ENCODE measurements at regions not wholly inside any gene's neighbourhood (a gene's known extent, or its start where the extent isn't known, plus 50 kb on each side); places are given as distances from the start of the nearest gene placed in this dataset.

DNA sequence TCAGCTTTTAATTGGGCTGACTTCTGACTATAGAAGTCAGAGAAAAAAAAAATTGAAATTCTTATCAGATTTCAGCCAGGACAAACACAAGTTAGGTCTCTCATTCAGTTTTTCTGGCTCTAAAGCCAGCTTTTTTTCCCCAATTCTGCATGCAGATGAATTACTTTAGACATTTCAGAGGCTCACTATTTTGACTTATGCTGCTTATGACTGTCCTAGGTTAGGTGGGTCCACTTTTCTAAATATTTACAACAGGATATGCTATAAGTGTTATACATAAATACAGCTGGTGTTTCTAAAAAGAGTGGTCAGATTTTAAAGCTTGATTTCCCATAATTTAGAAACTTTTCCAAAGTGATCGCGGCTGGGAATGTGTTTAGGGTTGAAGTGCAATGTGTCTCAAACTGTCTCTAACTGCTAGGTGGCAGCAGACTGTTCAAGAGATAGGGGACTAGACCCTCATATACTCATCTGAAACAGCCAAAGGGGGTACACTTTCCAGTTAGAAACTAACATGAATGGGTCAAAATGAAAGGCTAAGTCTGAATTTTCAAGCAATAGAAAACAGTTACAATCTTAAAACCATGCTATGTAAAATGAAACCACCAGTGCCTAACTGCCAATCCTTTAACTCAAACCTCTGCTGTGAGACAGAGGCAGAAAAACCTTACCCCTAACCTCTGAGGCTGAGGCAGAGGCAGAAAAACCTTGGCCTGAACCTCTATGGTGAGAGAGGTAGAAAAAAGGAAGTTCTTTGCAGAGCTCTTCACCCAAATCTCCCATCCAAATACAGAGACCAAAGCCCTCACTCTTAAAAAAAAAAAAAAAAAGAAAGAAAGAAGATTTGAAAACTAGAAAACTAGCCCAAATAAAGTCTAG, 596.0 kb downstream of the NTRK3 start (continued):
- TF ChIP-seq, protein P1, sequence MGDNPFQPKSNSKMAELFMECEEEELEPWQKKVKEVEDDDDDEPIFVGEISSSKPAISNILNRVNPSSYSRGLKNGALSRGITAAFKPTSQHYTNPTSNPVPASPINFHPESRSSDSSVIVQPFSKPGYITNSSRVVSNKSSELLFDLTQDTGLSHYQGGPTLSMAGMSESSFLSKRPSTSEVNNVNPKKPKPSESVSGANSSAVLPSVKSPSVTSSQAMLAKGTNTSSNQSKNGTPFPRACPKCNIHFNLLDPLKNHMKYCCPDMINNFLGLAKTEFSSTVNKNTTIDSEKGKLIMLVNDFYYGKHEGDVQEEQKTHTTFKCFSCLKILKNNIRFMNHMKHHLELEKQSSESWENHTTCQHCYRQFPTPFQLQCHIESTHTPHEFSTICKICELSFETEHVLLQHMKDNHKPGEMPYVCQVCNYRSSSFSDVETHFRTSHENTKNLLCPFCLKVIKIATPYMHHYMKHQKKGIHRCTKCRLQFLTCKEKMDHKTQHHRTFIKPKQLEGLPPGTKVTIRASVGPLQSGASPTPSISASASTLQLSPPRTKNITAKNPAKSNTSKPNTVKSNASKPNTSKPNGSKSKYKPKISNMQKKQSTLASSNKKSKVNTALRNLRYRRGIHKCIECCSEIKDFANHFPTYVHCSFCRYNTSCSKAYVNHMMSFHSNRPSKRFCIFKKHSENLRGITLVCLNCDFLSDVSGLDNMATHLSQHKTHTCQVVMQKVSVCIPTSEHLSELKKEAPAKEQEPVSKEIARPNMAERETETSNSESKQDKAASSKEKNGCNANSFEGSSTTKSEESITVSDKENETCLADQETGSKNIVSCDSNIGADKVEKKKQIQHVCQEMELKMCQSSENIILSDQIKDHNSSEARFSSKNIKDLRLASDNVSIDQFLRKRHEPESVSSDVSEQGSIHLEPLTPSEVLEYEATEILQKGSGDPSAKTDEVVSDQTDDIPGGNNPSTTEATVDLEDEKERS (tag by site-specific recombination; IDR thresholded peaks at IDR 0.05): no peak
- no peak for TF ChIP-seq ZNF558 (tag by site-specific recombination; IDR thresholded peaks at IDR 0.05)
- no peak for TF ChIP-seq ZNF776 (tag by site-specific recombination; IDR thresholded peaks at IDR 0.05; ENCODE audit: borderline replicate concordance)
- TF ChIP-seq ZNF266 (tag by site-specific recombination; IDR thresholded peaks at IDR 0.05; ENCODE audit: low read depth): no peak
- no peak for TF ChIP-seq TRIM28 (IDR thresholded peaks at IDR 0.05; ENCODE audit: borderline replicate concordance, low read length)

DNA sequence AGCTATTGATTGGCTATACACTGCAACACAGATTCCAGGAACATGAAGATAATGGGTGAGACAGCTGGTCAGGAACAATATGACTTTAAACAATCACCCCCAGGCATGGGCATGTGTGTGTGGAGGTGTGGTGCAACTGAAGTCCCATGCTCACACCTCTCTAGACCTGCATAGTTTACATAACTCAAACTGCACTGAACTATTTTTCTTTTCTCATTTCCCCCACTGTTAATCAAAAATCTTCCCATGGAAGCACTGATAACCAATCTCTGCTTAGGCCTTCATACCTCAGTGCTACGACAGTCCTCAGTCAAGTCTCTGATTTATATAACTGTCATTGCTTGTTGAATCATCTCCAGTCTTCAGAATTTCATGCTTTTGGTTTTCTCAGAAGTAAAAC, 600.2 kb downstream of the NTRK3 start:
- no peak overlapping the region for H3K27ac ChIP-seq (ENCODE audit: extremely low read depth, low read depth, low read length)
- ChIA-PET POLR2A (no interaction called here), CTCF (no interaction called here)
- no peaks in the 10 kb centered on the region for H3K36me3 ChIP-seq (ENCODE audit: control insufficient read depth in 2 of 2, insufficient read depth in 1 of 2, low read length in 2 of 2)
- no peaks in the 10 kb centered on the region for H3K4me1 ChIP-seq (ENCODE audit: control insufficient read depth, insufficient read depth, low read length)
- H3K9me3 ChIP-seq (ENCODE audit: control insufficient read depth, insufficient read depth, low read depth, low read length): no peaks in the 10 kb centered on the region
- H3K4me3 ChIP-seq (ENCODE audit: low read depth, low read length): no peak overlapping the region
- TF ChIP-seq ZNF623 (tag by site-specific recombination; IDR thresholded peaks at IDR 0.05) (no peak), ZNF266 (tag by site-specific recombination; IDR thresholded peaks at IDR 0.05; ENCODE audit: low read depth) (no peak), ZNF76 (tag by site-specific recombination; IDR thresholded peaks at IDR 0.05; ENCODE audit: borderline replicate concordance, low read depth) (no peak), ZNF585B (tag by site-specific recombination; IDR thresholded peaks at IDR 0.05) (no peak), ZNF433 (tag by site-specific recombination; IDR thresholded peaks at IDR 0.05; ENCODE audit: low read depth) (no peak), ZNF791 (tag by site-specific recombination; IDR thresholded peaks at IDR 0.05) (no peak), ZNF626 (tag by site-specific recombination; IDR thresholded peaks at IDR 0.05) (no peak), ZSCAN30 (tag by site-specific recombination; IDR thresholded peaks at IDR 0.05) (no peak), ZNF660 (tag by site-specific recombination; IDR thresholded peaks at IDR 0.05) (no peak), BCL11B (tag by site-specific recombination; IDR thresholded peaks at IDR 0.05; ENCODE audit: low read depth) (no peak), ZNF211 (tag by site-specific recombination; IDR thresholded peaks at IDR 0.05; ENCODE audit: low read depth) (no peak), KLF7 (tag by site-specific recombination; IDR thresholded peaks at IDR 0.05; ENCODE audit: borderline replicate concordance) (no peak)
- TF ChIP-seq, protein P2, sequence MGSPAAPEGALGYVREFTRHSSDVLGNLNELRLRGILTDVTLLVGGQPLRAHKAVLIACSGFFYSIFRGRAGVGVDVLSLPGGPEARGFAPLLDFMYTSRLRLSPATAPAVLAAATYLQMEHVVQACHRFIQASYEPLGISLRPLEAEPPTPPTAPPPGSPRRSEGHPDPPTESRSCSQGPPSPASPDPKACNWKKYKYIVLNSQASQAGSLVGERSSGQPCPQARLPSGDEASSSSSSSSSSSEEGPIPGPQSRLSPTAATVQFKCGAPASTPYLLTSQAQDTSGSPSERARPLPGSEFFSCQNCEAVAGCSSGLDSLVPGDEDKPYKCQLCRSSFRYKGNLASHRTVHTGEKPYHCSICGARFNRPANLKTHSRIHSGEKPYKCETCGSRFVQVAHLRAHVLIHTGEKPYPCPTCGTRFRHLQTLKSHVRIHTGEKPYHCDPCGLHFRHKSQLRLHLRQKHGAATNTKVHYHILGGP (tag by site-specific recombination; IDR thresholded peaks at IDR 0.05): no peak
- TF ChIP-seq, protein P3, sequence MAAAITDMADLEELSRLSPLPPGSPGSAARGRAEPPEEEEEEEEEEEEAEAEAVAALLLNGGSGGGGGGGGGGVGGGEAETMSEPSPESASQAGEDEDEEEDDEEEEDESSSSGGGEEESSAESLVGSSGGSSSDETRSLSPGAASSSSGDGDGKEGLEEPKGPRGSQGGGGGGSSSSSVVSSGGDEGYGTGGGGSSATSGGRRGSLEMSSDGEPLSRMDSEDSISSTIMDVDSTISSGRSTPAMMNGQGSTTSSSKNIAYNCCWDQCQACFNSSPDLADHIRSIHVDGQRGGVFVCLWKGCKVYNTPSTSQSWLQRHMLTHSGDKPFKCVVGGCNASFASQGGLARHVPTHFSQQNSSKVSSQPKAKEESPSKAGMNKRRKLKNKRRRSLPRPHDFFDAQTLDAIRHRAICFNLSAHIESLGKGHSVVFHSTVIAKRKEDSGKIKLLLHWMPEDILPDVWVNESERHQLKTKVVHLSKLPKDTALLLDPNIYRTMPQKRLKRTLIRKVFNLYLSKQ (tag by site-specific recombination; IDR thresholded peaks at IDR 0.05; ENCODE audit: borderline replicate concordance): no peak
- TF ChIP-seq, protein P4, sequence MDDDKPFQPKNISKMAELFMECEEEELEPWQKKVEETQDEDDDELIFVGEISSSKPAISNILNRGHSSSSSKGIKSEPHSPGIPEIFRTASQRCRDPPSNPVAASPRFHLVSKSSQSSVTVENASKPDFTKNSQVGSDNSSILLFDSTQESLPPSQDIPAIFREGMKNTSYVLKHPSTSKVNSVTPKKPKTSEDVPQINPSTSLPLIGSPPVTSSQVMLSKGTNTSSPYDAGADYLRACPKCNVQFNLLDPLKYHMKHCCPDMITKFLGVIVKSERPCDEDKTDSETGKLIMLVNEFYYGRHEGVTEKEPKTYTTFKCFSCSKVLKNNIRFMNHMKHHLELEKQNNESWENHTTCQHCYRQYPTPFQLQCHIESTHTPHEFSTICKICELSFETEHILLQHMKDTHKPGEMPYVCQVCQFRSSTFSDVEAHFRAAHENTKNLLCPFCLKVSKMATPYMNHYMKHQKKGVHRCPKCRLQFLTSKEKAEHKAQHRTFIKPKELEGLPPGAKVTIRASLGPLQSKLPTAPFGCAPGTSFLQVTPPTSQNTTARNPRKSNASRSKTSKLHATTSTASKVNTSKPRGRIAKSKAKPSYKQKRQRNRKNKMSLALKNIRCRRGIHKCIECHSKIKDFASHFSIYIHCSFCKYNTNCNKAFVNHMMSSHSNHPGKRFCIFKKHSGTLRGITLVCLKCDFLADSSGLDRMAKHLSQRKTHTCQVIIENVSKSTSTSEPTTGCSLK (tag by site-specific recombination; IDR thresholded peaks at IDR 0.05): no peak
- TF ChIP-seq, protein P5, sequence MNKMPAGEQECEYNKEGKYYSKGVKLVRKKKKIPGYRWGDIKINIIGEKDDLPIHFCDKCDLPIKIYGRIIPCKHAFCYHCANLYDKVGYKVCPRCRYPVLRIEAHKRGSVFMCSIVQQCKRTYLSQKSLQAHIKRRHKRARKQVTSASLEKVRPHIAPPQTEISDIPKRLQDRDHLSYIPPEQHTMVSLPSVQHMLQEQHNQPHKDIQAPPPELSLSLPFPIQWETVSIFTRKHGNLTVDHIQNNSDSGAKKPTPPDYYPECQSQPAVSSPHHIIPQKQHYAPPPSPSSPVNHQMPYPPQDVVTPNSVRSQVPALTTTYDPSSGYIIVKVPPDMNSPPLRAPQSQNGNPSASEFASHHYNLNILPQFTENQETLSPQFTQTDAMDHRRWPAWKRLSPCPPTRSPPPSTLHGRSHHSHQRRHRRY (tag by site-specific recombination; IDR thresholded peaks at IDR 0.05): no peak
- TF ChIP-seq, protein P6, sequence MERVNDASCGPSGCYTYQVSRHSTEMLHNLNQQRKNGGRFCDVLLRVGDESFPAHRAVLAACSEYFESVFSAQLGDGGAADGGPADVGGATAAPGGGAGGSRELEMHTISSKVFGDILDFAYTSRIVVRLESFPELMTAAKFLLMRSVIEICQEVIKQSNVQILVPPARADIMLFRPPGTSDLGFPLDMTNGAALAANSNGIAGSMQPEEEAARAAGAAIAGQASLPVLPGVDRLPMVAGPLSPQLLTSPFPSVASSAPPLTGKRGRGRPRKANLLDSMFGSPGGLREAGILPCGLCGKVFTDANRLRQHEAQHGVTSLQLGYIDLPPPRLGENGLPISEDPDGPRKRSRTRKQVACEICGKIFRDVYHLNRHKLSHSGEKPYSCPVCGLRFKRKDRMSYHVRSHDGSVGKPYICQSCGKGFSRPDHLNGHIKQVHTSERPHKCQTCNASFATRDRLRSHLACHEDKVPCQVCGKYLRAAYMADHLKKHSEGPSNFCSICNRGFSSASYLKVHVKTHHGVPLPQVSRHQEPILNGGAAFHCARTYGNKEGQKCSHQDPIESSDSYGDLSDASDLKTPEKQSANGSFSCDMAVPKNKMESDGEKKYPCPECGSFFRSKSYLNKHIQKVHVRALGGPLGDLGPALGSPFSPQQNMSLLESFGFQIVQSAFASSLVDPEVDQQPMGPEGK (tag by site-specific recombination; IDR thresholded peaks at IDR 0.05): no peak
- TF ChIP-seq, protein P7, sequence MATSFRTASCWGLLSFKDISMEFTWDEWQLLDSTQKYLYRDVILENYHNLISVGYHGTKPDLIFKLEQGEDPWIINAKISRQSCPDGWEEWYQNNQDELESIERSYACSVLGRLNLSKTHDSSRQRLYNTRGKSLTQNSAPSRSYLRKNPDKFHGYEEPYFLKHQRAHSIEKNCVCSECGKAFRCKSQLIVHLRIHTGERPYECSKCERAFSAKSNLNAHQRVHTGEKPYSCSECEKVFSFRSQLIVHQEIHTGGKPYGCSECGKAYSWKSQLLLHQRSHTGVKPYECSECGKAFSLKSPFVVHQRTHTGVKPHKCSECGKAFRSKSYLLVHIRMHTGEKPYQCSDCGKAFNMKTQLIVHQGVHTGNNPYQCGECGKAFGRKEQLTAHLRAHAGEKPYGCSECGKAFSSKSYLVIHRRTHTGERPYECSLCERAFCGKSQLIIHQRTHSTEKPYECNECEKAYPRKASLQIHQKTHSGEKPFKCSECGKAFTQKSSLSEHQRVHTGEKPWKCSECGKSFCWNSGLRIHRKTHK (tag by site-specific recombination; IDR thresholded peaks at IDR 0.05): no peak
